ENCODE measurements at regions not wholly inside any gene's neighbourhood (a gene's known extent, or its start where the extent isn't known, plus 50 kb on each side); places are given as distances from the start of the nearest gene placed in this dataset.
"Not testable (repeated sequence)": the region's sequence is repeated elsewhere in the genome, so short reads cannot be mapped to it uniquely, and the experiment has no call there.

GRCh38 chr4:127406187-127406586 lies 226.6 kb upstream of the INTU start:
- ATAC-seq (ENCODE audit: low read depth in 2 of 2) = no peak
- peaks cover 0 to 11% of the 10 kb centered on the region in 2 donors for H3K36me3 Mint-ChIP-seq
- H3K4me1 Mint-ChIP-seq = no peaks in the 10 kb centered on the region

DNA sequence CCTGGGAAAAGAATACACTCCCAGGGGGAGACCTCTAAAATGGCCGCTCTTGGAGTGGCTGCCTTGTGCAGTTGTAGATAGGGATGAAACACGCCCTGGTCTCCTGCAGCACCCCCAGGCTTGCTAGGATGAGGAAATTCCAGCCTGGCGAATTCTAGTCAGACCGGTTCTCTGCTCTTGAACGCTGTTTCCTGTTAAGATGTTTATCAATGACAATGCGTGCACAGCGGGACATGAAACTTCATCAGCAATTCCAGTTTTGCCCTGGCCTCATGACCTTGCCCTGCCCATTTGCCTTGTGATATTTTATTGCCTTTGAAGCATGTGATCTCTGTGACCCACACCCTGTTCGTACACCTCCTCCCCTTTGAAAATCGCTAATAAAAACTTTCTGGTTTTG lies 225.2 kb upstream of the INTU start:
- Mint-ChIP-seq H3K36me3 (peaks cover 0 to 11% of the 10 kb centered on the region in 2 donors), H3K9me3 (peaks cover 6 to 31% (median 11%) of the 10 kb centered on the region in 7 donors)
- H3K27me3 Mint-ChIP-seq; H3K27ac Mint-ChIP-seq; DNase-seq; ATAC-seq (ENCODE audit: low read depth in 2 of 2); H3K4me3 Mint-ChIP-seq; H3K4me1 Mint-ChIP-seq: not testable (repeated sequence)

More at GRCh38 chr4:127406187-127406586, 226.6 kb upstream of the INTU start:
- H3K4me3 Mint-ChIP-seq = no peak overlapping the region
- H3K27ac Mint-ChIP-seq = no peak overlapping the region
- H3K9me3 Mint-ChIP-seq = peaks cover 6 to 31% (median 11%) of the 10 kb centered on the region in 7 donors
- peaks cover 0 to 4% (median 0%) of the 10 kb centered on the region in 3 donors for H3K27me3 Mint-ChIP-seq
- DNase-seq = no peak

DNA sequence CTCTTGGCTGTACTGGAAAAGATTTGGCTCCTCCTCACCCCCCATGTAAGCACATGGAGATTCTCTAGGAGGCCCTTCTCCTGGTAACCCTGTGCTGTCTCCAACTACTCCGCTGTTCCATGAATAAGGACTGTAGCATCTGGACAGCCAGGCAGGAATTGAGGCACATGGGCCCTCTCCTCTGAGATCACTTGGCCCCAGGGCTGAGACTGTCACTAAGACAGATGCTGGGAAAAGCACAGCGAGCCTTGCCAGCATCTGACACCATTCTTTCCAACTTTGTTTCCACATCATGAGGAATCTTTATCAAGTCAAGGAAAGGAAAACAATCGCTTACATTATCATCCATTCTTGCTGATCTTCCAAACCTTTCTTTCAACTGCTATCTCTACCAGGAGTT lies 222.6 kb upstream of the INTU start:
- Mint-ChIP-seq H3K4me3 (peak overlapping the region in 1 of 8 donors; percentile 30), H3K4me1 (no peaks in the 10 kb centered on the region), H3K27me3 (peaks cover 0 to 4% (median 0%) of the 10 kb centered on the region in 3 donors), H3K9me3 (peaks cover 6 to 31% (median 11%) of the 10 kb centered on the region in 7 donors), H3K36me3 (peaks cover 0 to 11% of the 10 kb centered on the region in 2 donors), H3K27ac (no peak overlapping the region)
- no peak for DNase-seq
- ATAC-seq (ENCODE audit: low read depth in 2 of 2) = no peak

DNA sequence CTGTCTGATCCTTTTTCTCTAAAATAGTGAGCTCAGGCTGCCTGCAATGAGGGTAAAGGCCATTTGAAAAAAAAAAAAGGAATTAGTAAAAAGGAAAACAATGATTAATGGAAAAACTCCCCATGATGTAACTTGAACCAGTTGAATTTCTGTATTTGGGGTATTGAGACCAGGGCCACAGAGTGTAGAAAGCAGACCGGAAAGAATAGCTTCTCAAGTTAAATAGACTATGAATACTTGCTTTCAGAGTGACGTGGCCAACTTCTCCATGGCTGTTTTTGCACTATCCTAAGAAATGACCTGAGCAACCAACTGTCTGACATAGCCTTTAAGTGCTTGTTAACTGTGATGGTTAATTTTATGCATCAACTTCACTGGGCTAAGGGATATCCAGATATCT lies 222.1 kb upstream of the INTU start:
- H3K4me1 Mint-ChIP-seq = no peaks in the 10 kb centered on the region
- no peak overlapping the region for H3K27ac Mint-ChIP-seq
- peaks cover 6 to 30% (median 11%) of the 10 kb centered on the region in 7 donors for H3K9me3 Mint-ChIP-seq
- peaks cover 0 to 11% of the 10 kb centered on the region in 2 donors for H3K36me3 Mint-ChIP-seq
- no peak for DNase-seq
- H3K27me3 Mint-ChIP-seq = peaks cover 0 to 4% (median 0%) of the 10 kb centered on the region in 3 donors
- no peak for ATAC-seq (ENCODE audit: low read depth in 2 of 2)
- H3K4me3 Mint-ChIP-seq = no peak overlapping the region

GRCh38 chr4:127414951-127415606 lies 217.7 kb upstream of the INTU start:
- Mint-ChIP-seq H3K4me1 (no peaks in the 10 kb centered on the region), H3K27ac (no peak overlapping the region), H3K36me3 (no peaks in the 10 kb centered on the region), H3K9me3 (peaks cover 0 to 2% (median 0%) of the 10 kb centered on the region in 7 donors), H3K4me3 (no peak overlapping the region), H3K27me3 (no peaks in the 10 kb centered on the region)
- DNase-seq = no peak
- ATAC-seq (ENCODE audit: low read depth in 2 of 2) = no peak

- Mint-ChIP-seq H3K9me3 (peaks cover 0 to 2% (median 0%) of the 10 kb centered on the region in 7 donors), H3K4me3 (no peak overlapping the region), H3K4me1 (no peaks in the 10 kb centered on the region), H3K27ac (no peak overlapping the region), H3K36me3 (no peaks in the 10 kb centered on the region), H3K27me3 (no peaks in the 10 kb centered on the region)
- DNase-seq (no peak), ATAC-seq (ENCODE audit: low read depth in 2 of 2) (no peak)
Measured at GRCh38 chr4:127416115-127416514, 216.6 kb upstream of the INTU start.

DNA sequence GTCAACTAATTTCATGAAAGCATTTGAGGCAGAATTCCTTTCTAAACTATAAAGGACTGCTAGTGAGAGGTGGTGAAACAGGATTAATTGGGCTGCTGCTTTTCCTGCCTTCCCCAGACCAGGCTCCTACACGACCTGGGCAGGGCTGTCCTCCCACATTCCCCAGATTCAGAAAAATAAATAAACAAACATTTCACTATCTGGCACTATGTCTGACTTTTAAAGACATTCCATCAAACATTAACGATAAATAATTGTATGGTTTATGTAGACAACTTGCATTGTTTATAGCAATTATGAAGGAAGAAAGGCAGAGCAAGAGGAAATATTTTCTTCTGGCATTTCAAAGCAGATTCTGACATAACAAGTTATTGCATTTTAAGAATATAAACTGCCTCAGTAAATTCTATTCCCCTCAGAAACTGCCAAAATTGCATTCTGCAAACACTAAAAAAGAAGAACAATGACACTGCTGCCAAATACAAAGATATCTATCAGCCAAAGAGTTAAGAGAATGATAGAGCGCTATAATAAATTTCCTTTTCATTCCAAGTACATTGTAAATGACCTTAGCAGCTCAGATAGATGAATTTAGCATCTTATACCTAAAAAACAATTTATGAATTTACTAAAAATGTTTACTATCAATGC lies 214.7 kb upstream of the INTU start:
- Mint-ChIP-seq H3K36me3 (no peaks in the 10 kb centered on the region), H3K4me3 (no peak overlapping the region), H3K4me1 (no peaks in the 10 kb centered on the region), H3K27me3 (no peaks in the 10 kb centered on the region), H3K27ac (no peak overlapping the region), H3K9me3 (peaks cover 0 to 2% (median 0%) of the 10 kb centered on the region in 7 donors)
- DNase-seq (no peak), ATAC-seq (ENCODE audit: low read depth in 2 of 2) (no peak)

GRCh38 chr4:127419431-127419830 lies 213.3 kb upstream of the INTU start:
- ATAC-seq (ENCODE audit: low read depth in 2 of 2) (no peak), DNase-seq (no peak)
- peaks cover 0 to under 1% (median 0%) of the 10 kb centered on the region in 7 donors for H3K9me3 Mint-ChIP-seq
- H3K27me3 Mint-ChIP-seq = no peaks in the 10 kb centered on the region
- H3K27ac Mint-ChIP-seq = no peak overlapping the region
- no peaks in the 10 kb centered on the region for H3K4me1 Mint-ChIP-seq
- H3K4me3 Mint-ChIP-seq = no peak overlapping the region
- H3K36me3 Mint-ChIP-seq = no peaks in the 10 kb centered on the region

DNA sequence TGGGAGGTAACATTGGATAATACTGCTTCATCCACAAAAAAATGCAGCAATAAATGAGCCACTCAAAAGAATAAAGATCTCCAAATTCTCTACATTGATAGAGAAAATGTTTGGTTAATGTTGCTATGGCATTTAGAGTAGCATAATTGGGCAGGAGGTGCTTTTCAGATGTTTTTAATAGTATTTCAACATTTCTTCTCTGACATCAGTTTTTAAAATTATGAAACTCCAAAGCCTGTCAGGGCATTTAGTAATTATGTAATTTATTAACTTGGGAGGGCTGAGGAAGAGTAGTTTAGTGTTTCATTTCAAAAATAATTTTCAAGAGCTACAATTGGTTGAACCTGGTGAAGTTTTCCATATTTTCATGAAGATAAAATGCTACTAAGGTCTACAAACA lies 211.3 kb upstream of the INTU start:
- Mint-ChIP-seq H3K27ac (no peak overlapping the region), H3K36me3 (no peaks in the 10 kb centered on the region), H3K9me3 (peaks cover 0 to 4% (median 0%) of the 10 kb centered on the region in 7 donors), H3K27me3 (no peaks in the 10 kb centered on the region), H3K4me1 (no peaks in the 10 kb centered on the region), H3K4me3 (no peak overlapping the region)
- DNase-seq (no peak), ATAC-seq (ENCODE audit: low read depth in 2 of 2) (no peak)

GRCh38 chr4:127425202-127425845 lies 207.4 kb upstream of the INTU start:
- Mint-ChIP-seq H3K9me3 (peaks cover 0 to 10% (median 5%) of the 10 kb centered on the region in 7 donors), H3K36me3 (no peaks in the 10 kb centered on the region), H3K4me3 (no peak overlapping the region), H3K27ac (no peak overlapping the region), H3K27me3 (no peaks in the 10 kb centered on the region), H3K4me1 (no peaks in the 10 kb centered on the region)
- DNase-seq (no peak), ATAC-seq (ENCODE audit: low read depth in 2 of 2) (no peak)

- no peak overlapping the region for H3K4me3 Mint-ChIP-seq
- no peaks in the 10 kb centered on the region for H3K27me3 Mint-ChIP-seq
- H3K27ac Mint-ChIP-seq = no peak overlapping the region
- no peak for DNase-seq
- peaks cover 0 to 10% (median 5%) of the 10 kb centered on the region in 7 donors for H3K9me3 Mint-ChIP-seq
- no peaks in the 10 kb centered on the region for H3K4me1 Mint-ChIP-seq
- ATAC-seq (ENCODE audit: low read depth in 2 of 2) = no peak
- no peaks in the 10 kb centered on the region for H3K36me3 Mint-ChIP-seq
Measured at GRCh38 chr4:127425851-127426250, 206.9 kb upstream of the INTU start.

GRCh38 chr4:127441571-127441970 lies 191.2 kb upstream of the INTU start:
- H3K27me3 Mint-ChIP-seq = no peaks in the 10 kb centered on the region
- peaks cover 0 to 15% (median 7%) of the 10 kb centered on the region in 7 donors for H3K9me3 Mint-ChIP-seq
- H3K36me3 Mint-ChIP-seq = no peaks in the 10 kb centered on the region
- no peaks in the 10 kb centered on the region for H3K4me1 Mint-ChIP-seq
- H3K27ac Mint-ChIP-seq = no peak overlapping the region
- ATAC-seq (ENCODE audit: low read depth in 2 of 2) (no peak), DNase-seq (no peak)
- H3K4me3 Mint-ChIP-seq = no peak overlapping the region

GRCh38 chr4:127445471-127445870 lies 187.3 kb upstream of the INTU start:
- Mint-ChIP-seq H3K9me3 (peaks cover 0 to 10% (median 2%) of the 10 kb centered on the region in 7 donors), H3K4me3 (no peak overlapping the region), H3K4me1 (no peaks in the 10 kb centered on the region), H3K36me3 (no peaks in the 10 kb centered on the region), H3K27me3 (no peaks in the 10 kb centered on the region), H3K27ac (no peak overlapping the region)
- ATAC-seq (ENCODE audit: low read depth in 2 of 2) (no peak), DNase-seq (no peak)

- Mint-ChIP-seq H3K27me3 (no peaks in the 10 kb centered on the region), H3K27ac (no peak overlapping the region), H3K9me3 (peaks cover 0 to 10% (median 2%) of the 10 kb centered on the region in 7 donors), H3K4me3 (no peak overlapping the region), H3K4me1 (no peaks in the 10 kb centered on the region), H3K36me3 (no peaks in the 10 kb centered on the region)
- DNase-seq (no peak), ATAC-seq (ENCODE audit: low read depth in 2 of 2) (no peak)
Measured at GRCh38 chr4:127446427-127446885, 186.3 kb upstream of the INTU start.
